ENCODE measurements at regions not wholly inside any gene's neighbourhood (a gene's known extent, or its start where the extent isn't known, plus 50 kb on each side); places are given as distances from the start of the nearest gene placed in this dataset.

DNA sequence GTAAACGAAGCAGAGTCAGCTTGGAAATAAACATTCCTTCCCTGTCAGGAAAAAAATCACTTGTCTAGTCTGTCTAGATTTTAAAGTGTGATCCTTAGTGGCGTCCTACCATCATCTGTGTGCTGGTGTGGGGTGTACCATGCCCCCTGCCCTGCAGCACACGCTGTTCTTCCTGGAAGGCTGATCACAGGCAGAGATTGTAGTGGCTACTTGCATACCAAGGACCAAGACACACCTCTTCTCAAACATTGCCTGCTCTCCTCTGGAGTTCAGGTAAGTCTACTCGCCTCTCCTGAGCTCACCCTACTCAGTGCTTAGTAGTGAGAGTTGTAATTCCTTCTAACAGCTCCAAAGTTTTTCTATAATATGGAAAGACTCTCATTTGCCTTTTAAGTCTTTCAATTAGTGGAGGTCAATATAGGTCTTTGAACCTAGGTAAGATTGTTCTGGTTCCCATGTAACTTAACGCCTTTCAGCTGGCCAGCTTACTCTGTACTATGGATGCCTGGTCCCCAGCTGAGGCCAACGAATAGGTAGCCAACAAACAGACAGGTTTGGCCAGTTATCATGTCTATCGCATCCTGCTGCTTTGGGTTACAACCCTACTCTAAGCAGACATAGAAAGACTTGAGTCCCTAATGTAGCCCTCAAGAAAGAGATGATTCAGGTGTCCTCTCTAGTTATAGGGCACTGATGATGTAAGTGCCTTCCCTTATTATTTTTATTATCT, 55.4 kb downstream of the XCL1 start:
- TF ChIP-seq CTCF (IDR thresholded peaks at IDR 0.05): no peak

DNA sequence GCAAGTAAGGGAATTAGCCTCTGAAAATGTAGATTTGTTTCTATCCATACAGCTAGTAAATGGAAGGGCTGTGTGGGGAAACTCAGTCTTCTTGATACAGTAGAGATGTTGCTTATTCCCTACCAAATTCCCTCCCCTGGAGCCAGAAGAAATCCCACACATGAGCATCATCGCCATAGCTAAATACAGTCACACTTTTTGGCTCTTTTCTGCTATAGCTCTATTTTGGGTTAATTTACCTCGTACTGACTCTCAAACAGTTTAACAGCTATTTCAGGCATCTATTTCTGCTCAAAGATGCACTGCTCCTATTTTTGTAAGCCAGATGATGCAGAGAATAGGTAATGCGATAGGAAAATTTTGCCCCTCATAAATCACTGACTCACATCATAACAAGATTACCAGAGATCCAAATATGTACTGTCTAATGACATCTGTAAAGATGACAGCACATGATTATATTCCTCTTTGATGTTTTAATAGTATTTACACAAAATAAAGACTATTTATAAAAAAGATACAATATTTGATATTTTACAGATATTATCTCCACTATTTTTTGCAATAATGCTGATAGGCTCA, 58.6 kb downstream of the XCL1 start:
- no peak for TF ChIP-seq CTCF (IDR thresholded peaks at IDR 0.05)

DNA sequence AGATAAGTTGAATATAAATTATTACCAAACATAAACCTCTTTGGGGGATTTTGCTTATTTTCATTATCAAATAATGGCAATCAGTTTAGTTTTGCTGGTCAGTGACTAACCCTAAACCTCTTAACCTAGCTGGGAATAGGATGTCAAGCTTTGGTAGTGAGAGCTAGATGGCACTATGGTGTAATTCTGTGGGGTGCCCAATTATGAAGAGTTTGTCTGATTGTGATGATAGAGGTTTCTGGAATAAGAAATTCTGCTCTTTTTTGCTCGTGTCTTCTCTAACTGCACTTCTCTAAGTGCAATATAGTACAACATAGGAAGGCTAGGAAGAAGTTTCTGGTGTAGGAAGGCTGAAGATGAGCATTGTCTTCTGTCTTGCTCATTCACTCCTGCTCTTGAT, 59.8 kb downstream of the XCL1 start:
- peak; percentile 56; the same call in 1 of the 2 replicates for TF ChIP-seq CTCF (IDR thresholded peaks at IDR 0.05)

- no peak for TF ChIP-seq CTCF (IDR thresholded peaks at IDR 0.05)
These were observed 60.3 kb downstream of the XCL1 start for GRCh38 chr1:168636642-168637111.

DNA sequence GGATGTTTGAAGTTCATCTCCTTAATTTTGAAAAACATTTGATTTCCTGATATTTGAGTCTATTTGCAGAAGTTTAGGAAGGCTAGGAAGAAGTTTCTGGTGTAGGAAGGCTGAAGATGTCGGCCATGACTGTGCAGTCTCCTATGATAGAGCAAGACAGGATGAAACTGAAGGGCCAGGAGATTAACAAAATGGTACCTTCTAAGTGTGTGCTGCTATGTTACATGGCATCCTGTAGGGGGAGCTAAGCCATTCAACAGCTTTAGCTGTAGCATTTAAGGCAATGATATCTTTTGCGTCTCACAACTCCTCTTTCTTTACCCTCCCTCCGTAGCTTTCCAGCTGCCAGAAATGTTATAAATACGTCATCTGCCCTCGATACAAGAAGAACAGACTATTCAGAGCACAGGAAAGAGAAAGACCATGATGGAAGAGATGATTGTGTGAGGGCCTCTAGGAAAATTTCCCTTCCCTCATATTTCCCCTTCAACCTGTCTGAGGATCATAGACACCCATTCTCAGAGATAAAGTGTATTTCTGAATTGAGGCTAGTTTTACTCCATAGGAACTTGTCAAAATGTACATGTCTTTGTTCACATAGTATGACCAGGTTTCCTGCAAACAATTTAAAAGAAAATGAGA, 61.1 kb downstream of the XCL1 start:
- peak; percentile 71 for TF ChIP-seq CTCF (IDR thresholded peaks at IDR 0.05)

DNA sequence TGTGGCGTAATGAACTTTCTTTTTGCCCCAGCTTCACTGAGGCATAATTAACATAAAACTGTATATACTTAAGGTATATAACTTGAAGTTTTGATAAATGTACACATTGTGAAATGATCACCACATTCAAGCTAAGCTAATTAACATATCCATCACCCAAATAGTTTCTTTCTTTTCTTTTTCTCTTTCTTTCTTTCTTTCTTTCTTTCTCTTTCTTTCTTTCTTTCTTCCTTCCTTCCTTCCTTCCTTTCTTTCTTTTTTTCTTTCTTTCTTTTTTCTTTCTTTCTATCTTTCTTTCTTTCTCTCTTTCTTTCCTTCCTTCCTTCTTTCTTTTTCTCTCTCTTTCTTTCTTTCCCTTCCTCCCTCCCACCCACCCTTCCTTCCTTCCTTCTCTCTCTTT, 62.5 kb downstream of the XCL1 start:
- TF ChIP-seq CTCF (IDR thresholded peaks at IDR 0.05): no peak

DNA sequence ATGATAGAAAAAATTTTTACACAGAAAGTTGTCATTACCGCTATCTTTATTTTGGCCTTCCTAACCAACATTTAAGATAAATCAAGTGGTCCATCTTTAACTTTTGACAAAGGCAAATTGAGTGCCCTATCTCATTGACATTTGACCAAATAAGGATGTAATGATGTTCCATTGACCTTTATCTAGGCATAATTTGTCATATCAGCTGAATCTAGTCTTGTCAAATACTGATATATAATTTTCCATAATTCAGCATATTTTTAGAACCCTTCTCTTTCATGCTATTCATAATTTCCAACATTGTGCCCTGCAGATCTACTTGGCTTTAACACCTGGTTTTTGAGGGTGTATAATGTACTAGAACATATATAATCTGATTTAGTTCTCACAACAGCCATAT, 63.8 kb downstream of the XCL1 start:
- no peak for TF ChIP-seq CTCF (IDR thresholded peaks at IDR 0.05)
